NCI-H524 treated with DMSO at 0.1 percent for 48 hours (cell line): ENCODE measurements at regions not wholly inside any gene's neighbourhood (a gene's known extent, or its start where the extent isn't known, plus 50 kb on each side); places are given as distances from the start of the nearest gene placed in this dataset.

Source experiments
- DNase-seq: peaks from one replicate; lab custom pipeline; 2025; lab: John Stamatoyannopoulos, UW

DNA sequence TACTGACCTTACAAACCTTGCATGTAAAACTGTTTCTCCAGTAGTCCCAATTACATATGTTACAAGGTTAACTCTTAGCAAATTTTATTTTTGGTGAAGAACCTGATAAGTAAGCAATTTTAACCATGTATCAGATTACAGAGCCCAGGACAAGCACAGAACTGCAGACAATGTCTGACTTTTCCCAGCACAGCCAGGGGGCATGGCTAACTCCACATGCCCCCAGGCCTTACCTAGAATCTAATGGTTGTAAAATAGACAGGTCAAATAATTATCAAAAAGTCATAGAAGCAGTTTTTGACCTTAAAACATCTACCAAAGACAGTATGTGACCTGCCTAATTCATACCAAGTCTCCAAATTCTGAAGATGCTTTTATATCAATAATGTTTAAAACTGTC is 364.1 kb downstream of the FOXO1 start:
- no peak for DNase-seq

- DNase-seq: no peak
These were observed 362.1 kb downstream of the FOXO1 start for GRCh38 chr13:40304391-40304790.

DNA sequence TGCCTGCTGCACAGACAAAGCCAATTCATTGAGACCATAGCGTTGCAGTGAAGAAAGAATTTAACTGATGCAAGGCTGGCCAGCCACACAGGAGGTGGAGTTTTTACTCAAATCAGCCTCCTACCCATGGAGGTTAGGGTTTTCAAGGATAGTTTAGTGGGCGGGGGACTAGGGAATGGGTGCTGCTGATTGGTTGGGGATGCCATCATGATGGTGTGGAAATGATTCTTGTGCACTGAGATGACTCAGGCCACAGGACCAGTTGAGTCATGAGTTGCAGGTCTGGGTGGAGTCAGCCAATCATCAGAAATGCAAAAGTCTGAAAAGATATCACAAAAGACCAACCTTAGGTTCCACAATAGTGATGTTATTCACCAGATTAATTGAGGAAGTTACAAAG is 359.6 kb downstream of the FOXO1 start:
- no peak for DNase-seq

GRCh38 chr13:40309881-40310280 is 356.6 kb downstream of the FOXO1 start:
- DNase-seq: no peak

- DNase-seq: no peak
These were observed 354.9 kb downstream of the FOXO1 start for GRCh38 chr13:40311356-40312101.

DNA sequence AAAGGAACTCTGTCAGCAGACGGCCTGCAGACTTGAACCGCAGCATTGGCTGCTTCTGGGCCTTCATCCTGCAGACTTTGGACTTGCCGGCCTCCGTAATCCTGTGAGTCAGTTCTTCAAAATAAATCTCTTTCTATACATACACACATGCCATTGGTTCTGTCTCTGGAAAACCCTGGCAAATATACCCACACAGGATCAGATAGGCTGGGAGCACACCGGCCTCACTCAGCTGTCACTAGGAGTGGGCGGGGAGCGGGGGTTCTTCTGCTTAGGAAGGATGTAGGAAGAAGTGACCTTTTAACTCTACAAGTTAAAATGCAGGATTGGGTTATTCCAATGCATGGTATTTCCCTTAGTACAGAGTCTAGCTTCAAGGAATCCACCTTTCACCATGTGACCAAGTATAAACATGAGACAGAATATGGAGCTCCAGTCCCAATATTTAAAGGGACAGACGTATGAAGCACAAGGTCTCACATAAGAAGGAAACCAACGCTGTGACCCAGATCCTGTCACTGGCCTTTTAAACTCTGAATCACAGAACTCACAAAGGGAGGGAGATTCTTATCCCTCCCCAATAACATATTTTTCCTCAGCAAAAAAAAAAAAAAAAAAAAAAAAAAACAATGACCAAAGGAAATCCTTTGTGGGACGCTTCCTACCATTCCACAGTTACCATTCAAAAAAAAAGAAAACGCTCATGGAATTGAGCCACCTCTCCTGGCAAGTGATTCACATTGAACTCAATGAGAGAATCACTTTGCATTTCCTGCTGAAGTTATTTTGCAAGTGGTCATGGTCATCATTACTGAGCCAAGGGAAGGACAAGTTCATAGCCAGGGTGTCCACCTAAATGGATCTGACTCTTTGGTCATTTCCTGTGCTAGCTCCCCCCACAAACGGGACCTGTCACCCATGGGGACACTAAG is 352.9 kb downstream of the FOXO1 start:
- no peak for DNase-seq

GRCh38 chr13:40315416-40316064 is 350.9 kb downstream of the FOXO1 start:
- DNase-seq: no peak

- DNase-seq: no peak
These were observed 350.1 kb downstream of the FOXO1 start for GRCh38 chr13:40316301-40316700.

GRCh38 chr13:40317980-40318327 is 348.5 kb downstream of the FOXO1 start:
- DNase-seq: no peak

DNA sequence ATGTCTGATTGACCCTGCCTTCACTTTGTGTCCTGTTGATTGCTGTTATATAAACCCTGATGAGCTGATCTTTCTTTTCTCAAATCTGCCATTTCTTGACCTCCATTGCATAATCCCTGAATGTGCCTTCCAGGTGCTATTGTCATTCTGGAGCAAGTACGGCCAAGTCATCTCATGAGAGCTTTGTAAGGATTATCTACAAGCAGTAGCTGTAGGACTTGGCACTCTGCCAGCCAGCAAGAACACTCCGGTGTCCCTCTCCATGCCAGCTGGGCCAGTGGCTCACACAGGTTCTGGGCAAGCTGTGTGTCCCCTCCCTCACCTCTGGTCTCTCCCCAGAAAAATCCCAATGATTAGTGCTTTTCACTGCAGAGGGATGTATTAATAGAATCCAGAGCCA is 348.1 kb downstream of the FOXO1 start:
- DNase-seq: peak; percentile 78

GRCh38 chr13:40319699-40320579 is 346.5 kb downstream of the FOXO1 start:
- DNase-seq: no peak

GRCh38 chr13:40328091-40328490 is 338.4 kb downstream of the FOXO1 start:
- no peak for DNase-seq

- DNase-seq: no peak
These were observed 336.5 kb downstream of the FOXO1 start for GRCh38 chr13:40329781-40330485.

DNA sequence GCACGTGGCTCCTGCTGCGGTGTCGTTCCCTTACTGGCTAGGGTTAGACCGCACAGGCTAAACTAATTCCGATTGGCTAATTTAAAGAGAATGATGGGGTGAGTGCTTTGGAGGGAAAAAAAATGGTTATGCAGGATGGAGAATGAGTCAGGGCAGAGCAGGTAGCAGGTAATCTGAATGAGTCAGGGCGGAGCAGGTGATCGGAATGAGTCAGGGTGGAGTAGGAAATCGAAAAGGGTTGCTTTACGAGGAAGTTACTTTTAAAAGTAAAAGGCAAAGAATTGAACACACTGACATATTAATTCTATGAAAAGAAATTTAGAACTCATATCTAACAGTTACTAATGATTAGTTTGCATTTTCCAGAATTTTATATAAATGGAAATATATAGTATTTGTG is 335.5 kb downstream of the FOXO1 start:
- DNase-seq: no peak

DNA sequence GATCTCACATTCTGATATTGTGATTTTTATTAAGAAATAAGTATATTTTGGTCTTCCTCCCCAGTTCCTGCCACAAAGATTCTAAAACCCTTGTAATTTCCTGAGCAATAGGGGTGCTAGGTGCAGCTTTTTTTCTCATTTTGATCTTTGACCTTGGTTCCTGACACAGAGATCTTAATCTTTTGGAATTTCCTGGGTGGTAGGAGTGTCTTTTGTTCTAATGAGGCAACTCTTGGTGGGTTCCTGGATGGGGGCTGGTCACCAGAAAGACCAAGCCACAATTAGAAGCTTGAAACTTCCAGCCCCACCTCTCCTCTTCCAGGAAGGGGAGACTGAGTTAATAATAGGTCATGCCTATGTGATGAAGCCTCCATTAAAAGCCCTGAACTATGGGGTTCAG is 334.6 kb downstream of the FOXO1 start:
- no peak for DNase-seq

GRCh38 chr13:40333226-40333625 is 333.2 kb downstream of the FOXO1 start:
- DNase-seq: no peak

- DNase-seq: no peak
These were observed 332.4 kb downstream of the FOXO1 start for GRCh38 chr13:40334031-40334430.

DNA sequence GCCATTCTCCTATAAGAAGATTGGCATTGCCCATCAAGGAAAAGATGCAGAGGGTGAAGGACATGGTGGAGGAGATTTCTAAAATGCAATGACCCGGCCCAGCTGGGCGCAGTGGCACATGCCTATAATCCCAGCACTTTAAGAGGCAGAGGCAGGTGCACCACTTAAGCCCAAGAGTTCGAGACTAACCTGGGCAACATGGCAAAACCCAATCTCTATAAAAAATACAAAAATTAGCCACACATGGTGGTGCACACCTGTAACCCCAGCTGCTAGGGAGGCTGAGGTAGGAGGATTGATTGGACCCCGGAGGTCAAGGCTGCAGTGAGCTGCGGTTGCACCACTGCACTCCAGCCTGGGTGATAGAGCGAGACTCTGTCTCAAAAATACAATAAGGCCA is 331.8 kb downstream of the FOXO1 start:
- no peak for DNase-seq

DNA sequence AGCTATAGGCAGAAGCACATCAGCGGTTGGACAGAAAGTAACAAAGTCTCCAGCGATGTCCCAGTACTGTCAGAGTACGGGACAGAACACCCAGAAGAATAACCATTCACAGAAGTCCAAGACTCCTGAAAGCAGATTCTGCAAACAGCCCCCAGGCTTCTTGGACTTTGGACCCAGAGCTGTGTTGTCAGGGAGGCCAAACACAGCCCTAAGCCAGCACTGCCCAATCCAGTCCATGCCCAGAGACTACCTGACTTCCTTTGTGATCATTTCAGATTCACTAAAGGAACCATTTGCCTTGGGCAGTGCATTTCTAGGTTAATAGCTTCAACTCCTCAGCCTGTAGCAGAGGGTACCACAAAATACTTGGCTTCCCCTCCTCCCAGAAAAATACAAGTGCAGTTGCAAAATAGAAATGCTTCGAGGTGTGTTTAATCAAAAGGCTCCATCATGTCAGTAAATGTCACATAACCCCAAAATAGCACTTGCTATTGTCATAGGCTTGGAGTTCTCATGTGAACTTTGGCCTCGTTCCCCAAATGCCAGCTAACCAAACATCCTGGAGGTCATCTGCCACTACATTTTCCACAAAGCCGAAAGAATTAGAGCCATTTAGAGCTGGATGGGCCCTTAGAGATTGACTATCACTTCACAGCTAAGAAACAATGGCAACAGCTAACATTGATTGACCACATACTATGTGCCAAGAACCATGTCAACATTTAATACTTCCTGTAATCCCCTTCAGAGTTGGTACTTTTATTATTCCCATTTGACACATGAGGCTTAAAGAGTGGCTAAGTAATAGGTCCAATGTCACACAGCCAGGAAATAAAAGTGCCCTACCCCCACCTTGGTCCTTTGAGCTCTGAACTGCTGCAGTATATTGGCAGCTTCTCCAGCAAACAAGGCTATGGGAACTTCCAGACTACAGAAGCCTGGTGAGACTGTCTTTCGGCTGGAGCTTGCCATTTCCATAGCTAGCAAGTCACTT is 329.9 kb downstream of the FOXO1 start:
- DNase-seq: no peak

GRCh38 chr13:40337651-40338050 is 328.8 kb downstream of the FOXO1 start:
- DNase-seq: no peak
